ENCODE measurements at regions not wholly inside any gene's neighbourhood (a gene's known extent, or its start where the extent isn't known, plus 50 kb on each side); places are given as distances from the start of the nearest gene placed in this dataset.

- H3K18ac ChIP-seq (ENCODE audit: low read depth, low read length), result no peak overlapping the region
- WGBS, 2 experiments (ENCODE audit: extremely low coverage in 2 of 2, insufficient read length in 1 of 2), result 100% methylated on average over 2 of the region's 5 CpGs; no CpG with 5 or more reads in 1 of the 2 experiments
- no peak overlapping the region for H4K91ac ChIP-seq (ENCODE audit: insufficient read depth, low read depth, low read length)
- no peak overlapping the region for H2BK120ac ChIP-seq (ENCODE audit: low read depth, low read length)
- H4K20me1 ChIP-seq (ENCODE audit: insufficient read depth, low read length), result no peaks in the 10 kb centered on the region
- H2BK15ac ChIP-seq (ENCODE audit: low read depth, low read length), result no peak overlapping the region
- H3K4ac ChIP-seq (ENCODE audit: low read depth, low read length), result no peak overlapping the region
- H3K4me2 ChIP-seq (ENCODE audit: low read depth, low read length), result no peak overlapping the region
- no peaks in the 10 kb centered on the region for H3K9me3 ChIP-seq (ENCODE audit: control insufficient read depth, insufficient read depth, low read length)
- H3K79me1 ChIP-seq (ENCODE audit: low read depth in 1 of 2, low read length in 2 of 2), result no peaks in the 10 kb centered on the region
- H2BK5ac ChIP-seq (ENCODE audit: low read depth, low read length, poor library complexity, severe bottlenecking), result no peak overlapping the region
- no peak overlapping the region for H3K4me3 ChIP-seq (ENCODE audit: insufficient read depth, low read depth, low read length)
- no peak overlapping the region for H3K9ac ChIP-seq (ENCODE audit: low read depth, low read length)
- no peak overlapping the region for H2AK9ac ChIP-seq (replicated peaks; ENCODE audit: low read depth, low read length, poor library complexity)
- H3K9me1 ChIP-seq (ENCODE audit: insufficient read depth, low read length), result no peaks in the 10 kb centered on the region
- dilution Hi-C loops (cut with HindIII; ENCODE audit: low sequenced_read_pairs, unreplicated experiment) (no loop called here), in situ Hi-C loops (cut with MboI; ENCODE audit: low sequenced_read_pairs) (no loop called here), intact Hi-C loops (cut with micrococcal nuclease) (no loop called here)
- no peaks in the 10 kb centered on the region for H3K4me1 ChIP-seq (ENCODE audit: control insufficient read depth, insufficient read depth, low read length)
- POLR2A ChIA-PET (ENCODE audit: unreplicated experiment), result no interaction called here
- no peak overlapping the region for H4K8ac ChIP-seq (ENCODE audit: low read depth in 2 of 2, low read length in 2 of 2)
- H3K14ac ChIP-seq (replicated peaks; ENCODE audit: low read depth, low read length), result no peak overlapping the region
- no peaks in the 10 kb centered on the region for H3K27me3 ChIP-seq (ENCODE audit: control insufficient read depth, insufficient read depth, low read length)
- no peak overlapping the region for H3K56ac ChIP-seq (ENCODE audit: extremely low read depth, insufficient read depth, low read length)
- no peak overlapping the region for H2BK20ac ChIP-seq (ENCODE audit: low read depth, low read length)
- ATAC-seq (ENCODE audit: low read depth) (no peak), DNase-seq (no peak)
- no peak overlapping the region for H4K5ac ChIP-seq (ENCODE audit: low read depth, low read length)
- no peak overlapping the region for H2AK5ac ChIP-seq (ENCODE audit: low read depth, low read length)
- H3K27ac ChIP-seq (ENCODE audit: insufficient read depth, low read length), result no peak overlapping the region
- TF ChIP-seq CHD1 (IDR thresholded peaks at IDR 0.05; ENCODE audit: low read depth, low read length) (no peak), POLR2A (IDR thresholded peaks at IDR 0.05; ENCODE audit: low read depth, low read length) (no peak), RAD21 (IDR thresholded peaks at IDR 0.05; ENCODE audit: low read length) (no peak), CEBPB (IDR thresholded peaks at IDR 0.05; ENCODE audit: low read depth, low read length) (no peak), RCOR1 (IDR thresholded peaks at IDR 0.05; ENCODE audit: insufficient replicate concordance, low read length) (no peak), MAZ (IDR thresholded peaks at IDR 0.05; ENCODE audit: borderline replicate concordance, low read depth, low read length) (no peak), BHLHE40 (IDR thresholded peaks at IDR 0.05; ENCODE audit: low read depth, low read length) (no peak), CTCF (conservative IDR thresholded peaks at IDR 0.05; ENCODE audit: low read depth, low read length) (no peak), ELK1 (IDR thresholded peaks at IDR 0.05; ENCODE audit: borderline replicate concordance, low read depth, low read length) (no peak)
- H2AFZ ChIP-seq (replicated peaks; ENCODE audit: low read length, poor library complexity), result no peak overlapping the region
- H3K23ac ChIP-seq (ENCODE audit: low read depth, low read length), result no peak overlapping the region
- CTCF ChIA-PET, result no interaction called here
- BruUV-seq (replicated peaks), result no TSS peak
- H3K36me3 ChIP-seq (ENCODE audit: control insufficient read depth, insufficient read depth, low read length), result no peaks in the 10 kb centered on the region
These were observed 327.6 kb downstream of the ACTL7B start for GRCh38 chr9:108528231-108528630.
